ENCODE measurements at regions not wholly inside any gene's neighbourhood (a gene's known extent, or its start where the extent isn't known, plus 50 kb on each side); places are given as distances from the start of the nearest gene placed in this dataset.

DNA sequence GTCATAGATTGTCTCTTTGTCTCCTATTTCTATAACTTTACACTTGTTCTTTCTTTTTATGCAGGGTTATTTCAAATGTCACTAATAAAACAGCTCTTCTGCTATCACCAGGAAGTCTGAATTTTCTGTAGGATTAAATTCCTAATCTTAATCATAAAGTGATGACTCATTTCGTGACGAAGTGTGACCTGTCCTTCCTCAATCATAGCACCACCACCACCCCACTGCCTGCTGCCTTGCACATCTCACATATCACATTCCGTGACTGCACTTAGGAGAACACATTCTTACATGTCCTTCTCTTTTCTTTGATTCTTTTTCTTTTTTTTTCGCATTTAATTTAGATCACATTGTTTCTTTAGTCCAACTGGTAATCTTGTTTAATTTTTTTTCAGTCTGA lies 57.7 kb upstream of the UGT2B7 start:
- Histone ChIP-seq H3K4me1 (ENCODE audit: insufficient read depth, low read length) (no peaks in the 10 kb centered on the region), H3K79me2 (ENCODE audit: insufficient read depth, low read length) (no peaks in the 10 kb centered on the region), H3K79me1 (ENCODE audit: insufficient read depth, low read depth, low read length, poor library complexity, severe bottlenecking) (no peaks in the 10 kb centered on the region), H3K27ac (ENCODE audit: insufficient read length, low read depth, low read length) (no peak overlapping the region), H3K56ac (ENCODE audit: insufficient read length, low read depth, low read length) (no peak overlapping the region), H4K91ac (ENCODE audit: insufficient read length, low read depth, low read length) (no peak overlapping the region), H4K5ac (ENCODE audit: insufficient read length, low read depth, low read length) (no peak overlapping the region), H2AFZ (ENCODE audit: low read length) (no peak overlapping the region), H3K23ac (ENCODE audit: insufficient read length, low read depth, low read length) (no peak overlapping the region), H3K4me2 (ENCODE audit: insufficient read depth, insufficient read length, low read length) (no peak overlapping the region), H3K9me3 (ENCODE audit: control insufficient read depth, low read depth, low read length) (no peaks in the 10 kb centered on the region), H4K20me1 (ENCODE audit: control insufficient read depth, insufficient read depth, insufficient read length) (no peaks in the 10 kb centered on the region), H2BK120ac (ENCODE audit: low read depth, low read length, poor library complexity, severe bottlenecking) (no peak overlapping the region), H3K14ac (ENCODE audit: insufficient read depth, low read length) (no peak overlapping the region), H2AK5ac (ENCODE audit: insufficient read length, low read length) (no peak overlapping the region), H4K8ac (replicated peaks; ENCODE audit: insufficient read length, low read depth, low read length) (no peak overlapping the region), H2BK20ac (ENCODE audit: low read depth, low read length, poor library complexity, severe bottlenecking) (no peak overlapping the region), H3T11ph (ENCODE audit: low read length) (no peak overlapping the region), H2BK15ac (ENCODE audit: low read depth, low read length) (no peak overlapping the region), H3K9ac (ENCODE audit: extremely low read depth, insufficient read length, low read length) (no peak overlapping the region), H3K27me3 (ENCODE audit: insufficient read depth, low read length) (no peaks in the 10 kb centered on the region), H3K23me2 (ENCODE audit: insufficient read length, low read depth, low read length, poor library complexity, severe bottlenecking) (no peaks in the 10 kb centered on the region), H3K18ac (ENCODE audit: insufficient read length, low read depth, low read length) (no peak overlapping the region), H2BK5ac (ENCODE audit: insufficient read length, low read length) (no peak overlapping the region), H3K4ac (ENCODE audit: low read depth, low read length) (no peak overlapping the region), H2BK12ac (ENCODE audit: insufficient read length, low read depth, low read length) (no peak overlapping the region)
- Mint-ChIP-seq H3K4me1 (no peaks in the 10 kb centered on the region), H3K27ac (no peak overlapping the region), H3K4me3 (no peak overlapping the region), H3K36me3 (ENCODE audit: insufficient read depth in 1 of 3, low read depth in 3 of 3) (peaks cover 2 to 24% (median 5%) of the 10 kb centered on the region in 3 experiments; a peak in 5 of 7 replicates), H3K9me3 (peaks cover 17 to 18% of the 10 kb centered on the region in 2 experiments), H3K27me3 (ENCODE audit: low read depth) (no peaks in the 10 kb centered on the region)
- WGBS (ENCODE audit: extremely low coverage, insufficient read length, low lambda C conversion rate), result no CpG with 5 or more reads among the region's 4 CpGs
- DNase-seq, result no peak
- TF ChIP-seq, protein P1, sequence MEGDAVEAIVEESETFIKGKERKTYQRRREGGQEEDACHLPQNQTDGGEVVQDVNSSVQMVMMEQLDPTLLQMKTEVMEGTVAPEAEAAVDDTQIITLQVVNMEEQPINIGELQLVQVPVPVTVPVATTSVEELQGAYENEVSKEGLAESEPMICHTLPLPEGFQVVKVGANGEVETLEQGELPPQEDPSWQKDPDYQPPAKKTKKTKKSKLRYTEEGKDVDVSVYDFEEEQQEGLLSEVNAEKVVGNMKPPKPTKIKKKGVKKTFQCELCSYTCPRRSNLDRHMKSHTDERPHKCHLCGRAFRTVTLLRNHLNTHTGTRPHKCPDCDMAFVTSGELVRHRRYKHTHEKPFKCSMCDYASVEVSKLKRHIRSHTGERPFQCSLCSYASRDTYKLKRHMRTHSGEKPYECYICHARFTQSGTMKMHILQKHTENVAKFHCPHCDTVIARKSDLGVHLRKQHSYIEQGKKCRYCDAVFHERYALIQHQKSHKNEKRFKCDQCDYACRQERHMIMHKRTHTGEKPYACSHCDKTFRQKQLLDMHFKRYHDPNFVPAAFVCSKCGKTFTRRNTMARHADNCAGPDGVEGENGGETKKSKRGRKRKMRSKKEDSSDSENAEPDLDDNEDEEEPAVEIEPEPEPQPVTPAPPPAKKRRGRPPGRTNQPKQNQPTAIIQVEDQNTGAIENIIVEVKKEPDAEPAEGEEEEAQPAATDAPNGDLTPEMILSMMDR (conservative IDR thresholded peaks at IDR 0.05), result no peak
